H4 (cell line): ENCODE measurements at regions not wholly inside any gene's neighbourhood (a gene's known extent, or its start where the extent isn't known, plus 50 kb on each side); places are given as distances from the start of the nearest gene placed in this dataset.
"Not testable (repeated sequence)": the region's sequence is repeated elsewhere in the genome, so short reads cannot be mapped to it uniquely, and the experiment has no call there.

Experiments
- DNase-seq: peaks from one replicate; pipeline ENCODE4 v3.0.0-alpha.2; 2015; ENCODE audit warnings: low spot score

GRCh38 chr2:2798337-2798736 lies 467.3 kb upstream of the MYT1L start:
- DNase-seq = no peak

GRCh38 chr2:2797797-2798196 lies 466.7 kb upstream of the MYT1L start:
- DNase-seq = no peak

GRCh38 chr2:2796207-2796606 lies 465.1 kb upstream of the MYT1L start:
- DNase-seq = no peak

GRCh38 chr2:2795438-2796091 lies 464.5 kb upstream of the MYT1L start:
- no peak for DNase-seq

DNA sequence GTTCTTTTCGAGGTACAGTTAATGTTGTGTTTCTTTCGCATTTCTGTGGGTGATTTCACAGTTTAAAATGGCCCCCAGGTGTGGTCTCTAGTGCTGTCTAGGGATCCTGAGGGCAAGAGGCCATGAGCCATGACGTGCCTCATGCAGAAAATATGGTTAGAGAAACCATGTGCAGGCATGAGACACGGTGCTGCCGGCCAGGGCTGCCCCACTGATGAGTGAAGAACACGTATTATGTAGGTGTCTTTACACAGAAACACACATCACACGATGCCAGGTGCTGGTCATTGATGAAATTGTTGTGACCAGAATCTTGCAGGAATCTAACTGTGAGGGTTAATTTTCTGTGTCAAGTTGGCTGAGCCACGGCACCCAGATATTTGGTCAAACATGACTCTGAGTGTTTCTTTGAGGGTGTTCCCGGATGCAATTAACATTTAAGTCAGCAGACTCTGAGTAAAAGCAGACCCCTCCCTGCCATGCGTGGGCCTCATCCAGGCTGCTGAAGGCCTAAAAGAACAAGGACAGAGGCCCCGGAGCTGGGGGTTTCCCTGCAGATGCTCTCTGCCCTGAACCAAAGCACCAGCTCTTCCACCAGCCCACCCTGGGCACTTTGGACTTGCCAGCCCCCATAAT lies 463.0 kb upstream of the MYT1L start:
- DNase-seq = no peak

DNA sequence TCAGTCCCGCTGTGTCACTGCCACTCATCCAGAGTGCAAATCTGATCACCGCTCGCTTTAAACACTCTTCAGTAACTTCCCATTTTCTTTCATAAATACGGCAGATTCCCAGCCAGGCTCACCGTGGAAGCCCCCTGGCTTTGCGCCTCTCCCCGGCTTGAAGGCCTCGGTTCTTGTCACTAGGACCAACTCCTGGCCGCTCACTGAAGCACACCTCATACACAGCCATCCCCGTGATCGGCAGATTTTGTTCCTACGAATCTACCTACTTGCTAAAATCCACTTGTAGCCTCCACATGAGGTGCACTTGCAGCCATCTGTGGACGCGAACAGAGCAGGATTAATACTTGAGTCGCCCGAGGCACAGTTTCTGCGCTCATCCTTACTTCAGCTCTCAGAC lies 462.4 kb upstream of the MYT1L start:
- DNase-seq = no peak

DNA sequence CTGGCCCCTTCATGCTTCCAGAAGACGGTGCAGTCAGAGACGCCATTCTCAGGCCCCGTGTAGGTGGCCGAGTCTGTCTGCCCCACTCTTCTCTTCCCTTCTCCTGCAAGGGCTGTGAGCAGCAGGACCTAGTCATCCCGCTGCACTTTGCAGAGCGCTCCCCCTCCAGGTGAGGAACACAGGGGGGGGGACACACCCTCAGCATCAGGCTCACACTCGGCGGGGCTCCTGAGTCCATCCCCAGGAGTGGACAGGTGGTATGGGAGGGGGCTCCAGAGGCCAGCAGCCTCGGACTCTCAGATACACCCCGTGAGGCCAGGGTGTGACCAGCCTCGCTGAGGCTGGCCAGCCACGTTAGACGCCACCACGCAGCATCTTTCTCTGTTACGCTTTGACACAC lies 460.5 kb upstream of the MYT1L start:
- no peak for DNase-seq

- DNase-seq = no peak
These were observed 460.0 kb upstream of the MYT1L start for GRCh38 chr2:2791031-2791430.

DNA sequence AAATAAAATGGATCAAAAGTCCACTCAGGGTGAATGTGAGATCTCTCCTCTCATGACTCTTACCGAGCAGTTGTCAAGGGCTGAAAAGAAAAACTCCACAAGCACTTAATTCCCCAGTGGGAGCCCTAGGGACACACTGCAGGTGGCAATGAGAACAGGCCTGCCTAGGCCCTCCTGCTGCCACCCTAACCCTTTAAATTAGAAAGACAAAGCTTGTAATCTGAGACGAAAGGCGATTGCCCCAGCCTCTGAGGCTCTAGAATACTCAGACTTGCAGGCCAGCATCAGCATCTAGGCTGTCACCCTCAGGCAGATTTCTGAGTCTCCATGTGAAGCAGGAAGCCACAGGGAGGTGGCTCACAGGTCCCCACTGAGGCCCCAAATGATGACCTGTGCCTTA lies 457.0 kb upstream of the MYT1L start:
- DNase-seq = no peak

DNA sequence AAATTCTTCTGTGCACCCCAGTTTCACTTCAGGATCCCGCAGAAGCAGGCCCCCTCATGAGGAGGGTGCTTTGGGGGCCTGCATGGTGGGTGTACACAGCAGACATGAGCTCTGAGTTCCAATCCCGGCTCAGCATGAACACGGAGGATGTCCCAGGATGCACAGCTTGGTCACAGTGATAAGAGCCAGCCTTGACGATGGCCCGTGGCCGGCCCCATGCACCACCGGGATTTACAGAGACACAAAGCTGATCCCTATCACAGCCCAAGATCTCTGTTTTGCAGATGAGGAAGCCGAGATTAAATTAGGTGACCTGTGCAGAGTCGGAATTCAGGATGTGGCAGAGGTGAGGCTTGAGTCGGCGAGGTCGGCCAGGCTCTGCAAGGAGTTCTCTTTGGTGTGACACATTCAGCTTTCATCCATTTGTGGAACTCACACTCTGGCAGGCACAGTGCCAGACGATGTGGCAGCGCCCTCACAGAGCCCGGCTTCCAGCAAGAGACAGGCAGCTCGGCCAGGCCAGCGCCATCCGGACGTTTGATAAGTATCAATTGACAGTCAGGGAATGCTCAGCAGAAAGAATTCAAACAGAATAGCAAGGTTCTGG lies 456.3 kb upstream of the MYT1L start:
- DNase-seq = no peak

- no peak for DNase-seq
These were observed 450.9 kb upstream of the MYT1L start for GRCh38 chr2:2782007-2782406.

- no peak for DNase-seq
These were observed 448.7 kb upstream of the MYT1L start for GRCh38 chr2:2779727-2780126.

- DNase-seq = no peak
These were observed 446.8 kb upstream of the MYT1L start for GRCh38 chr2:2777876-2778275.

GRCh38 chr2:2777213-2777612 lies 446.1 kb upstream of the MYT1L start:
- DNase-seq = no peak

DNA sequence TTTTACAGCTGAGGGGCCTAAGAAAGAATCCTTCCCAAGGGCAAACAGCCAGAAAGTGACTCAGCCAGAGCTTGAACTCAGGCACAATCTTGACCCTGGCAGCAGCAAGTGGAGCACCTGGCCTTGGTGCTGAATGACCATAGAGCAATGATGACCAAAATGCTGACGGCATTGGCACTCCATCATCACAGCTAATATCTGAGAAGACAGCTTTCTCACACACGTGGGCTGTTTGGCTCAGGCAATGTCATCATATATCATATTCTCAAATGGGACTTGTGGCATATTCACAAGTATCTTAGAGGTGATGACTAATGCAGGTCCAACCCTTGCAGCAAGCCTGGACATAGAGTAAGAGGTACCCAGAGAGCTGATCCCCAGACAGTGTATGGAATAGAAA lies 443.9 kb upstream of the MYT1L start:
- DNase-seq = no peak

- no peak for DNase-seq
These were observed 442.6 kb upstream of the MYT1L start for GRCh38 chr2:2773692-2774091.

DNA sequence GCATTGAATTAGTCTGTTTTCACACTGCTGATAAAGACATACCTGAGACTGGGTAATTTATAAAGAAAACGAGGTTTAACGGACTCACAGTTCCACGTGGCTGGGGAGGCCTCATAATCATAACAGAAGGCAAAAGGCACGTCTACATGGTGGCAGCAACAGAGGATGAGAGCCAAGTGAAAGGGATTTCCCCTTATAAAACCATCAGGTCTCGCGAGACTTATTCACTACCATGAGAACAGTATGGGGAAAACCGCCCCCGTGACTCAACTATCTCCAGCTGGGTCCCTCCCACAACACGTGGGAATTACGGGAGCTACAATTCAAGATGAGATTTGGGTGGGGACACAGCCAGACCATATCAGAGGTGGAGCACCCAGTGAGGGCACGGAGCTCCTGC lies 442.0 kb upstream of the MYT1L start:
- not testable (repeated sequence) for DNase-seq

DNA sequence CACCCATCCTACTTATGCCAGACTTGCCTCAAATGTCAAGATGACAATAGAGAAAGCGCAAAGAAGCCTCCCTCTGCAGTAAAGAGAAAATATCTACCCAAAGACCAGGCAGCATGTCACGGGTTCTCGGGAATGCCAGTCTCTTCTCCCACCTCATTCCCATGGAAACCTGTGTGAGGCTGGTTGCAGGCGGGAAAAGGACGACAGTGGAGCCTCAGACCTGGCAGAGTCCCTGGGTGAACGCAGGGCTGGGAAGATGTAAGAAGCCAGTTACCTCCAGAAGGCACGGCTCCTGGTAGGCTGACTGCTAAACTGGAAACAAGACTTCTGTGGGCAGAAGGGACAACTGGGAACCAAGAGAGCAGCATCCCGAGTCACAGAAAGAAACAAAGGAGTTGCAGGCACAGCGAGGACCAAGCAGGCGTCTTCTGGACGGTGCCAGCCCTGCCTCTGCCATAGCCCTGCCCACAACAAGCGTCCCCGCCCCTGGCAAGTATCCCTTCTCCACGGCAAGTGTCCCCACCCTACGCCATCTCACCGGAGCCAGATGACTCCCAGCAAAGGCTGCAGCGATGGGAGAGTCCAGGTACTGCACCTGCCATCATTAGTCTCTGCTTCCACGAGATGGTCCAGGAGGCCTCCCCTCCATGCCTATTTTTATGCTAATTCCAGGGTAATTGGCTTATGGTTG lies 440.8 kb upstream of the MYT1L start:
- no peak for DNase-seq

DNA sequence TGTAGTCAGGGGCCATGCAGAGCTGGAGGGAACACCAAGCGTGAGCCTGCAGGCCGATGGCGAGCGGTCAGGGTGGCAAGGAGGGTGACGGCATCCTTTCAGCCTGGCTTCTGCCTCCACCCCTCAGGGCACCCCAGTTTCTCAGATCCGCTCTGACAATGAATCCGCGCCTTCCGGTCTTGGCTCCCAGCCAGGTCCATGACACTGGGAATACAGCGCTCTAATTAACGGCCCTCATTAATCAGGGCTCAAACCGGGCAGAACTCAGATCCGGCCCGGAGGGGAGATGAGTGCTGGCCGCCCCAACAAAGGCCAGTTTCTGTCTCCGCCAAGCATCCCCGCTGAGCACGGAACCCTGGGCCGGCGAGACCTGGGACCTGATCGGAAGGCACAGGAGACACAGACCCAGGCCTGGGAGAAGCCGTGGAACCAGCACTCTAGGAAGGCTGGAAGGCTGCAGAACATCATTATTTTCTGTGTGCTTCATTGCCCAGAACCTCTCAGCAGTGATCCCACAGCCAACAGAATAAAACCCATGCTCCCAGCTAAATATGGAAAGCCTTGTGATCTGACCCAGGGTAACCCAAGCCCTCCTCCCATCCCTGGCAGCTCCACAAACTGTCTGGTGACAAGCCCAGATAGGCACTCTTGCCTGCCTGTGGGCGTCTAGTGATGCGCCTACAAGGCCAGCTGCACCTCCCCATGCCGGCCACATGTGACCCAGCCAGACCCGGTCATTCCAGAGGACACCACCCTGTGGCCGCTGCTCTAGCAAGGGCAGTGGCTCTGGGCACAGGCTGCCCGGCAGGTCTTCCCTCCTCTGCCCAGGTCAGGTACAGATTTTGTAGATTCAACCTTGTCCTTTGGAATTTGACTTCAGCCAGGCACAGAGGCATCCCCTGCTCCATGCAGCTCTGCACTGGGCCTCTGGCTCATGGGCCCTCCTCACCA lies 438.7 kb upstream of the MYT1L start:
- no peak for DNase-seq

GRCh38 chr2:2768476-2768875 lies 437.4 kb upstream of the MYT1L start:
- DNase-seq = no peak

GRCh38 chr2:2767837-2768236 lies 436.8 kb upstream of the MYT1L start:
- DNase-seq = no peak
